Osteoblast (primary cell): ENCODE measurements at regions not wholly inside any gene's neighbourhood (a gene's known extent, or its start where the extent isn't known, plus 50 kb on each side); places are given as distances from the start of the nearest gene placed in this dataset.

Source experiments
- DNase-seq: peaks from one replicate; pipeline ENCODE4 v3.0.0; 2011; ENCODE audit warnings: low spot score, mixed read lengths; ENCODE audit not compliant: insufficient read length; ENCODE audit errors: missing footprints
- H2AFZ ChIP-seq: 2 replicates; pipeline ENCODE4 v1.6.0; 2011; ENCODE audit warnings: mild to moderate bottlenecking, low read length
- H3K27ac ChIP-seq: 2 replicates; pipeline ENCODE4 v1.5.1; 2011; ENCODE audit warnings: mild to moderate bottlenecking, low read depth, low read length, moderate library complexity
- H3K27me3 ChIP-seq: 2 replicates; pipeline ENCODE4 v1.6.0; 2012; ENCODE audit warnings: mild to moderate bottlenecking, control low read depth, inconsistent platforms, low read length, moderate library complexity; ENCODE audit not compliant: insufficient read depth
- H3K36me3 ChIP-seq: 2 replicates; pipeline ENCODE4 v1.5.1; 2011; ENCODE audit warnings: mild to moderate bottlenecking, low read length, control low read depth, moderate library complexity; ENCODE audit not compliant: insufficient read depth
- H3K4me1 ChIP-seq: 2 replicates; pipeline ENCODE4 v1.5.1; 2011; ENCODE audit warnings: mild to moderate bottlenecking, low read length, control low read depth, moderate library complexity; ENCODE audit not compliant: insufficient read depth
- H3K4me2 ChIP-seq: 2 replicates; pipeline ENCODE4 v1.6.0; 2011; ENCODE audit warnings: mild to moderate bottlenecking, low read length; ENCODE audit not compliant: insufficient read depth
- H3K4me3 ChIP-seq: fragments of 200-600 bp; sonication (generic); 3 replicates; pipeline ENCODE4 v1.5.1; 2012; ENCODE audit warnings: mild to moderate bottlenecking, low read length, inconsistent platforms; ENCODE audit not compliant: insufficient read depth
- H3K79me2 ChIP-seq: 2 replicates; pipeline ENCODE4 v1.6.0; 2012; ENCODE audit warnings: mild to moderate bottlenecking, low read length, control low read depth, inconsistent platforms; ENCODE audit not compliant: insufficient read depth
- H3K9me3 ChIP-seq: 2 replicates; pipeline ENCODE4 v1.5.1; 2011; ENCODE audit warnings: low read depth, low read length, control low read depth
- H4K20me1 ChIP-seq: 2 replicates; pipeline ENCODE4 v1.6.0; 2012; ENCODE audit warnings: mild to moderate bottlenecking, low read length, control low read depth; ENCODE audit not compliant: insufficient read depth
- TF ChIP-seq, protein P1 (sequence below): IDR thresholded peaks from 2 replicates; pipeline ENCODE4 v1.5.1; 2011; ENCODE audit warnings: mild to moderate bottlenecking, low read depth, low read length, moderate library complexity; ENCODE audit errors: extremely low read depth

- no peak for DNase-seq
- Histone ChIP-seq H2AFZ (no peak overlapping the region), H3K79me2 (no peaks in the 10 kb centered on the region)
These were observed 943.8 kb upstream of the SOX9 start for GRCh38 chr17:71176928-71177443.

GRCh38 chr17:71180801-71181385 lies 939.9 kb upstream of the SOX9 start:
- Histone ChIP-seq H3K4me1 (peaks cover 8% of the 10 kb centered on the region), H3K79me2 (no peaks in the 10 kb centered on the region), H3K4me3 (no peak overlapping the region), H3K4me2 (no peak overlapping the region), H2AFZ (peak overlapping the region; percentile 3), H3K27ac (no peak overlapping the region), H3K9me3 (no peaks in the 10 kb centered on the region), H4K20me1 (no peaks in the 10 kb centered on the region), H3K36me3 (no peaks in the 10 kb centered on the region), H3K27me3 (no peaks in the 10 kb centered on the region)
- no peak for DNase-seq
- TF ChIP-seq, protein P1, sequence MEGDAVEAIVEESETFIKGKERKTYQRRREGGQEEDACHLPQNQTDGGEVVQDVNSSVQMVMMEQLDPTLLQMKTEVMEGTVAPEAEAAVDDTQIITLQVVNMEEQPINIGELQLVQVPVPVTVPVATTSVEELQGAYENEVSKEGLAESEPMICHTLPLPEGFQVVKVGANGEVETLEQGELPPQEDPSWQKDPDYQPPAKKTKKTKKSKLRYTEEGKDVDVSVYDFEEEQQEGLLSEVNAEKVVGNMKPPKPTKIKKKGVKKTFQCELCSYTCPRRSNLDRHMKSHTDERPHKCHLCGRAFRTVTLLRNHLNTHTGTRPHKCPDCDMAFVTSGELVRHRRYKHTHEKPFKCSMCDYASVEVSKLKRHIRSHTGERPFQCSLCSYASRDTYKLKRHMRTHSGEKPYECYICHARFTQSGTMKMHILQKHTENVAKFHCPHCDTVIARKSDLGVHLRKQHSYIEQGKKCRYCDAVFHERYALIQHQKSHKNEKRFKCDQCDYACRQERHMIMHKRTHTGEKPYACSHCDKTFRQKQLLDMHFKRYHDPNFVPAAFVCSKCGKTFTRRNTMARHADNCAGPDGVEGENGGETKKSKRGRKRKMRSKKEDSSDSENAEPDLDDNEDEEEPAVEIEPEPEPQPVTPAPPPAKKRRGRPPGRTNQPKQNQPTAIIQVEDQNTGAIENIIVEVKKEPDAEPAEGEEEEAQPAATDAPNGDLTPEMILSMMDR: no peak

More at GRCh38 chr17:71176928-71177443, 943.8 kb upstream of the SOX9 start:
- TF ChIP-seq, protein P1: no peak
- Histone ChIP-seq H3K27ac (no peak overlapping the region), H3K4me3 (no peak overlapping the region), H4K20me1 (no peaks in the 10 kb centered on the region), H3K27me3 (no peaks in the 10 kb centered on the region), H3K9me3 (no peaks in the 10 kb centered on the region), H3K4me2 (no peak overlapping the region), H3K4me1 (peaks cover 8% of the 10 kb centered on the region), H3K36me3 (no peaks in the 10 kb centered on the region)

DNA sequence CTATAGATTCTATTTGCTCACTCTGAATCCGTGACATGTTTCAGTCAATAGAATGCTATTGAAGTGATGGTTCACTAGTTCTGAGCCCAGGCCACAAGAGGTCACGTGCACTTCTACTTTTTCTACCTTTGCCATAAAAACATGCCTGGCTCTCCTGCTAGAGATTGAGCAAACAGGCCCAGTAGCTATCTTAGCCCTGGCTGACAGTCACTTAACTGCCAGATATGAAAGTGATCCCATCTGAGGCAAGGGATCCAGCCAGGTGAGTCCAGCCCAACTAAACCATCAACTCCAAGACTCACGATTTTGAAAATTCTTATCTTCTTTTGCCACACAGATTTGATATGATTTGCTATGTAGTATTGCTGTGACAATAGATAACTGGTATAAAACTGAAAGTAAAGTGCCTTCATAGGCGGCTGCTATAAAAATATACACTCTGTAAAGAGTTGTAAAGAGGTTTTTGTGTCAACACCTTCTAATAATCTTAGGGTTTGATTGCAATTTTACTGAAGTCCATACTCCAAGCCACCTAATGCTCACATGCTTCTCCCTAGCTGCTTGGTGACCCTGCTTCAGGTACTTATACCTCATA lies 937.7 kb upstream of the SOX9 start:
- Histone ChIP-seq H3K27me3 (no peaks in the 10 kb centered on the region), H3K79me2 (no peaks in the 10 kb centered on the region), H2AFZ (no peak overlapping the region), H4K20me1 (no peaks in the 10 kb centered on the region), H3K27ac (no peak overlapping the region), H3K4me1 (peaks cover 12% of the 10 kb centered on the region), H3K9me3 (no peaks in the 10 kb centered on the region), H3K4me3 (no peak overlapping the region), H3K36me3 (no peaks in the 10 kb centered on the region), H3K4me2 (no peak overlapping the region)
- no peak for DNase-seq
- TF ChIP-seq, protein P1: no peak

DNA sequence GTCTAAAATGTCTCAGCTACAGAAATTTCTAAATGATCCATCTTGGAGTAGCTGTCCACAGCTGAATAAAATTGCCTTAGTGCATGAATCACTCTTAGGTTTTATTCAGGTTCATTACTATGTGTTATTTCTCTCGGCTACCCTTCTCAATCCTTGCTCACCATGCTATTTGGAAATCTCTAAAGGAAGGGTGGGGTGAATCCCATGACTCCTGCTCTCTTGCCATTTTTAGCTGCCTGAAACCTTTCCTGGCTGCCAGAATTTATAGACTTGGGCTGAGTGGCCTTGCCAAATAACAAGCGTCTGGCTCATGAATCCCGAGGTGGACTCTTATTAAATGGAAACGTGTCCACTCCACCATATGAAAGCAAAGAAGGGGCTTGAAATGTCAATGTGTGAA lies 936.1 kb upstream of the SOX9 start:
- H3K4me2 ChIP-seq: no peak overlapping the region
- TF ChIP-seq, protein P1: no peak
- DNase-seq: peak; percentile 21
- peaks cover 25% of the 10 kb centered on the region for H3K4me1 ChIP-seq
- no peaks in the 10 kb centered on the region for H3K9me3 ChIP-seq
- H4K20me1 ChIP-seq: no peaks in the 10 kb centered on the region
- no peak overlapping the region for H3K27ac ChIP-seq
- no peaks in the 10 kb centered on the region for H3K27me3 ChIP-seq
- H3K4me3 ChIP-seq: no peak overlapping the region
- no peaks in the 10 kb centered on the region for H3K79me2 ChIP-seq
- no peaks in the 10 kb centered on the region for H3K36me3 ChIP-seq
- no peak overlapping the region for H2AFZ ChIP-seq
